ENCODE measurements at regions not wholly inside any gene's neighbourhood (a gene's known extent, or its start where the extent isn't known, plus 50 kb on each side); places are given as distances from the start of the nearest gene placed in this dataset.

DNA sequence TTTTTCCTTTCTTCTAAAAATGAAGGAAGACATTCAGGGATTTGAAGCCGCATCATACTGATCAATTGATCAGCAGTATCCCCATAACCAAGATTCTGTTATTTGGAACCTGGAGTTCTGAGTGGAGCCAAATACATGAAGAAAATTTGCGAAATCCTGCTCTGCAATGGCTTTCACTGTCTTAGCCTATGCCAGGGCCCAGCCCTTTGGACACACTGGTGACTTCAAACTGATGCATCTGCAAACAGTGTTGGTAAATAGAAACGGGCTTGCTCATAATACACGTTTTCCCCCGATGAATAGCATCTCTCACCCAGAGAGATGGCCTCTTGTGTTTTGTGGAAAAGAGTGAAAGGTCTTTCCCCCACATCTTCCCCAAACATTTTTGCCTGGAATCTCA lies 87.6 kb upstream of the TOX3 start:
- no peak overlapping the region for H3K9ac ChIP-seq (ENCODE audit: low read length)
- no peaks in the 10 kb centered on the region for H3K9me3 ChIP-seq (ENCODE audit: low read length)
- CTCF ChIA-PET = no interaction called here
- no peak overlapping the region for H3K4me2 ChIP-seq (ENCODE audit: low read length)
- no peaks in the 10 kb centered on the region for H3K9me2 ChIP-seq (replicated peaks; ENCODE audit: low read length)
- POLR2A ChIA-PET (ENCODE audit: unreplicated experiment) = no interaction called here
- H3K27me3 ChIP-seq (ENCODE audit: low read length) = no peaks in the 10 kb centered on the region
- no TSS peak for BruUV-seq (replicated peaks)
- H2AFZ ChIP-seq (ENCODE audit: low read length) = no peak overlapping the region
- ATAC-seq (no peak), DNase-seq (no peak)
- no peaks in the 10 kb centered on the region for H4K20me1 ChIP-seq (ENCODE audit: low read length)
- no peaks in the 10 kb centered on the region for H3K79me2 ChIP-seq (ENCODE audit: low read length)
- TF ChIP-seq EZH2 (IDR thresholded peaks at IDR 0.05; ENCODE audit: low read length, unreplicated experiment) = no peak
- no peak for TF ChIP-seq EZH2phosphoT487 (IDR thresholded peaks at IDR 0.05; ENCODE audit: borderline replicate concordance, low read length)
- TF ChIP-seq CTCF (conservative IDR thresholded peaks at IDR 0.05; ENCODE audit: low read depth, low read length) = no peak
- no peaks in the 10 kb centered on the region for H3F3A ChIP-seq (ENCODE audit: low read length, unreplicated experiment)
- intact Hi-C loops (cut with micrococcal nuclease) = no loop called here
- no peak overlapping the region for H3K4me3 ChIP-seq (ENCODE audit: low read length)
- no peak overlapping the region for H3K27ac ChIP-seq (ENCODE audit: low read length)
- no peaks in the 10 kb centered on the region for H3K36me3 ChIP-seq (ENCODE audit: low read depth, low read length)
- no peaks in the 10 kb centered on the region for H3K4me1 ChIP-seq (ENCODE audit: insufficient read depth, low read length)

- H4K20me1 ChIP-seq (ENCODE audit: low read length) = no peaks in the 10 kb centered on the region
- CTCF ChIA-PET = no interaction called here
- BruUV-seq (replicated peaks) = no TSS peak
Observed at GRCh38 chr16:52634104-52634503, 87.2 kb upstream of the TOX3 start.

DNA sequence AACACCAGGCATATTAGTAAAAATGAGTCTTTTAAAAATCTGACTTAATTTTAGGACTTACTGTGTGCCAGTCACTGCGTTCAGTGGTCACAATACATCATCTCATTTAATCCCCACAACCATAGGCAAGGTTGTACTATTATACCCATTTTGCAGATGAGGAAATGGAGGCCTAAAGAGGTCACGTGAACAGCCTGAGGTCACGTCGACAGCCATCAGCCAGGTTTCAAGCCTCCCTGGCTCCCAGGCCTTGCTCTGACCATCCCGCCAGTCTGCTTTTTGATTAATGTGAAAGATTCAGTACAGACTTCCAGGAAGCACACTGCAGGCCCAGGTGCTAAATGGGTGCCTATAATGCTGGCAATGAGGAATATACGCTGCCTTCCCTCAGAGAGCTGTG lies 86.3 kb upstream of the TOX3 start:
- Histone ChIP-seq H3K4me2 (ENCODE audit: low read length) (no peak overlapping the region), H3K9me2 (replicated peaks; ENCODE audit: low read length) (no peaks in the 10 kb centered on the region), H4K20me1 (ENCODE audit: low read length) (no peaks in the 10 kb centered on the region), H3K9me3 (ENCODE audit: low read length) (no peaks in the 10 kb centered on the region), H3K79me2 (ENCODE audit: low read length) (no peaks in the 10 kb centered on the region), H2AFZ (ENCODE audit: low read length) (no peak overlapping the region), H3F3A (ENCODE audit: low read length, unreplicated experiment) (no peaks in the 10 kb centered on the region), H3K4me3 (ENCODE audit: low read length) (no peak overlapping the region), H3K27me3 (ENCODE audit: low read length) (no peaks in the 10 kb centered on the region), H3K36me3 (ENCODE audit: low read depth, low read length) (no peaks in the 10 kb centered on the region), H3K4me1 (ENCODE audit: insufficient read depth, low read length) (no peaks in the 10 kb centered on the region), H3K9ac (ENCODE audit: low read length) (no peak overlapping the region), H3K27ac (ENCODE audit: low read length) (no peak overlapping the region)
- POLR2A ChIA-PET (ENCODE audit: unreplicated experiment) = no interaction called here
- no peak for DNase-seq
- BruUV-seq (replicated peaks) = no TSS peak
- no peak for TF ChIP-seq EZH2phosphoT487 (IDR thresholded peaks at IDR 0.05; ENCODE audit: borderline replicate concordance, low read length)
- no peak for TF ChIP-seq CTCF (conservative IDR thresholded peaks at IDR 0.05; ENCODE audit: low read depth, low read length)
- TF ChIP-seq EZH2 (IDR thresholded peaks at IDR 0.05; ENCODE audit: low read length, unreplicated experiment) = no peak
- CTCF ChIA-PET = no interaction called here
- intact Hi-C loops (cut with micrococcal nuclease) = no loop called here
- ATAC-seq = no peak

More at GRCh38 chr16:52634104-52634503, 87.2 kb upstream of the TOX3 start:
- H3K27me3 ChIP-seq (ENCODE audit: low read length) = no peaks in the 10 kb centered on the region
- H3F3A ChIP-seq (ENCODE audit: low read length, unreplicated experiment) = no peaks in the 10 kb centered on the region
- H3K79me2 ChIP-seq (ENCODE audit: low read length) = no peaks in the 10 kb centered on the region
- ATAC-seq (no peak), DNase-seq (no peak)
- no peak overlapping the region for H3K4me2 ChIP-seq (ENCODE audit: low read length)
- H3K4me3 ChIP-seq (ENCODE audit: low read length) = no peak overlapping the region
- no peaks in the 10 kb centered on the region for H3K9me3 ChIP-seq (ENCODE audit: low read length)
- H3K36me3 ChIP-seq (ENCODE audit: low read depth, low read length) = no peaks in the 10 kb centered on the region
- POLR2A ChIA-PET (ENCODE audit: unreplicated experiment) = no interaction called here
- no peak overlapping the region for H2AFZ ChIP-seq (ENCODE audit: low read length)
- no peak overlapping the region for H3K9ac ChIP-seq (ENCODE audit: low read length)
- H3K9me2 ChIP-seq (replicated peaks; ENCODE audit: low read length) = no peaks in the 10 kb centered on the region
- no peak overlapping the region for H3K27ac ChIP-seq (ENCODE audit: low read length)
- H3K4me1 ChIP-seq (ENCODE audit: insufficient read depth, low read length) = no peaks in the 10 kb centered on the region
- TF ChIP-seq EZH2 (IDR thresholded peaks at IDR 0.05; ENCODE audit: low read length, unreplicated experiment) (no peak), CTCF (conservative IDR thresholded peaks at IDR 0.05; ENCODE audit: low read depth, low read length) (no peak), EZH2phosphoT487 (IDR thresholded peaks at IDR 0.05; ENCODE audit: borderline replicate concordance, low read length) (no peak)
- intact Hi-C loops (cut with micrococcal nuclease) = no loop called here

All from PC-3 (cell line).